Vagina (tissue), 2 donors: ENCODE measurements at regions not wholly inside any gene's neighbourhood (a gene's known extent, or its start where the extent isn't known, plus 50 kb on each side); places are given as distances from the start of the nearest gene placed in this dataset.

Experiments
- DNase-seq, 2 donors: peaks; one replicate each; pipeline ENCODE4 v3.0.0-alpha.2; 2017; ENCODE audit errors: extremely low spot score in 2 of 2
- H3K27ac ChIP-seq: fragments of 200-600 bp; sonication (generic); one replicate; pipeline ENCODE4 v1.5.1; 2019
- H3K27me3 ChIP-seq: fragments of 200-600 bp; sonication (generic); one replicate; pipeline ENCODE4 v1.5.1; 2019
- H3K36me3 ChIP-seq, 2 donors: fragments of 200-600 bp; sonication (generic); one replicate each; pipeline ENCODE4 v1.5.1; 2017 to 2019
- H3K4me1 ChIP-seq: fragments of 200-600 bp; sonication (generic); one replicate; pipeline ENCODE4 v1.5.1; 2019
- H3K4me3 ChIP-seq, 2 donors: fragments of 200-600 bp; sonication (generic); 1 replicate in 1 of 2; 2 replicates in 1 of 2; pipeline ENCODE4 v1.5.1; 2016 to 2019
- H3K9me3 ChIP-seq: fragments of 200-600 bp; sonication (generic); one replicate; pipeline ENCODE4 v1.5.1; 2019
- POLR2A ChIP-seq, 2 donors: fragments of 450-650 bp; IDR thresholded peaks; one replicate each; pipeline ENCODE4 v1.6.1; 2017; ENCODE audit warnings: antibody characterized with exemption in 2 of 2, mild to moderate bottlenecking in 2 of 2, moderate library complexity in 2 of 2
- POLR2AphosphoS5 ChIP-seq, 2 donors: sonication (generic); formaldehyde crosslinking; IDR thresholded peaks; one replicate each; pipeline ENCODE4 v1.9.0; 2017; ENCODE audit warnings: antibody characterized with exemption in 2 of 2, mild to moderate bottlenecking in 2 of 2, low read depth in 1 of 2; ENCODE audit not compliant: insufficient read depth in 1 of 2
- intact Hi-C: fragments of 100-400 bp; cut with DNase I; formaldehyde crosslinking; loops from one replicate; pipeline ENCODE4 v1.15.1; 2023
- TF ChIP-seq, protein P1 (sequence below), 3 experiments: fragments of 450-650 bp in 2 of 3; fragments of 200-600 bp in 1 of 3; sonication (generic) in 1 of 3; IDR thresholded peaks; one replicate each; pipeline ENCODE4 v1.5.1; 2017 to 2019; ENCODE audit warnings: antibody characterized with exemption in 3 of 3, mild to moderate bottlenecking in 2 of 3, moderate library complexity in 2 of 3

DNA sequence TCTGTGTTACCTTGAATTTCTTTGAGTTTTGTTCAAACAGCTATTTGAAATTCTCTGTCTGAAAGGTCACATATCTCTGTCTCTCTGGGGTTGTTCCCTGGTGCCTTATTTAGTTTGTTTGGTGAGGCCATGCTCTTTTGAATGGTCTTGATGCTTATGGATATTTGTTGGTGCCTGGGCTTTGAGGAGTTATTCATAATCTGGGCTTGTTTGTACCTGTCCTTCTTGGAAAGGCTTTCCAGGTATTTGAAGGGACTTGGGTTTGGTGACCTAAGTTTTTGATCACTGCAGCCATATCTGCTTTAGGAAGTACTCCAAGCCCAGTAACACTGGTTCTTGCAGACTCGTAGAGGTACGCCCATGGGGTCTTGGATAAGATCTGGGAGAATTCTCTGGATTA, 63.3 kb upstream of the MAGI3 start:
- Histone ChIP-seq H3K27ac (no peak overlapping the region), H3K9me3 (no peaks in the 10 kb centered on the region), H3K27me3 (no peaks in the 10 kb centered on the region), H3K36me3 (no peaks in the 10 kb centered on the region), H3K4me1 (no peaks in the 10 kb centered on the region), H3K4me3 (no peak overlapping the region)
- intact Hi-C loops, result no loop called here
- DNase-seq, result no peak
- no peak for TF ChIP-seq POLR2AphosphoS5 (IDR thresholded peaks at IDR 0.05; ENCODE audit: insufficient read depth in 1 of 2, low read depth in 1 of 2)
- no peak for TF ChIP-seq POLR2A (IDR thresholded peaks at IDR 0.05)
- TF ChIP-seq, protein P1, sequence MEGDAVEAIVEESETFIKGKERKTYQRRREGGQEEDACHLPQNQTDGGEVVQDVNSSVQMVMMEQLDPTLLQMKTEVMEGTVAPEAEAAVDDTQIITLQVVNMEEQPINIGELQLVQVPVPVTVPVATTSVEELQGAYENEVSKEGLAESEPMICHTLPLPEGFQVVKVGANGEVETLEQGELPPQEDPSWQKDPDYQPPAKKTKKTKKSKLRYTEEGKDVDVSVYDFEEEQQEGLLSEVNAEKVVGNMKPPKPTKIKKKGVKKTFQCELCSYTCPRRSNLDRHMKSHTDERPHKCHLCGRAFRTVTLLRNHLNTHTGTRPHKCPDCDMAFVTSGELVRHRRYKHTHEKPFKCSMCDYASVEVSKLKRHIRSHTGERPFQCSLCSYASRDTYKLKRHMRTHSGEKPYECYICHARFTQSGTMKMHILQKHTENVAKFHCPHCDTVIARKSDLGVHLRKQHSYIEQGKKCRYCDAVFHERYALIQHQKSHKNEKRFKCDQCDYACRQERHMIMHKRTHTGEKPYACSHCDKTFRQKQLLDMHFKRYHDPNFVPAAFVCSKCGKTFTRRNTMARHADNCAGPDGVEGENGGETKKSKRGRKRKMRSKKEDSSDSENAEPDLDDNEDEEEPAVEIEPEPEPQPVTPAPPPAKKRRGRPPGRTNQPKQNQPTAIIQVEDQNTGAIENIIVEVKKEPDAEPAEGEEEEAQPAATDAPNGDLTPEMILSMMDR (IDR thresholded peaks at IDR 0.05), result no peak

DNA sequence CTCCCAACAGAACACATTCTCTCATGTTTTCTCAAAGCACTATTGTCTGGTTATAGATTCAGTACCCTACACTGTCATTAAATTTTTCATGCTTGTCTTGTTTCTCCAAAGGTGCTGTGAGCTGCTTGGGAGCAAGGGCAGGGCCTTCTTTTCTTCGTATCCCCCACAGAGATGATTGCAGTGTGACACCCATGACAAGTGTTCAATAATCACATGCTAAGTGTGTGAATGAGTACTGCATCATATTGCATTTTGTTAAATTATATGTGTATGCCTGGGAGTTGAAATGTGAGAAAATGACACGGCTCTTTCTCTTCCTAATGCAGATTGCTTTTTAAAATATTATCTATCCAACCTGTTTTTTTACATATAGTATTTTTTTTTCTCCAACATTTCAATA, 57.3 kb upstream of the MAGI3 start:
- Histone ChIP-seq H3K4me1 (no peaks in the 10 kb centered on the region), H3K9me3 (no peaks in the 10 kb centered on the region), H3K36me3 (no peaks in the 10 kb centered on the region), H3K27ac (no peak overlapping the region), H3K27me3 (no peaks in the 10 kb centered on the region), H3K4me3 (no peak overlapping the region)
- no peak for TF ChIP-seq POLR2A (IDR thresholded peaks at IDR 0.05)
- no peak for TF ChIP-seq POLR2AphosphoS5 (IDR thresholded peaks at IDR 0.05; ENCODE audit: insufficient read depth in 1 of 2, low read depth in 1 of 2)
- TF ChIP-seq, protein P1 (IDR thresholded peaks at IDR 0.05), result no peak
- intact Hi-C loops, result no loop called here
- DNase-seq, result no peak

DNA sequence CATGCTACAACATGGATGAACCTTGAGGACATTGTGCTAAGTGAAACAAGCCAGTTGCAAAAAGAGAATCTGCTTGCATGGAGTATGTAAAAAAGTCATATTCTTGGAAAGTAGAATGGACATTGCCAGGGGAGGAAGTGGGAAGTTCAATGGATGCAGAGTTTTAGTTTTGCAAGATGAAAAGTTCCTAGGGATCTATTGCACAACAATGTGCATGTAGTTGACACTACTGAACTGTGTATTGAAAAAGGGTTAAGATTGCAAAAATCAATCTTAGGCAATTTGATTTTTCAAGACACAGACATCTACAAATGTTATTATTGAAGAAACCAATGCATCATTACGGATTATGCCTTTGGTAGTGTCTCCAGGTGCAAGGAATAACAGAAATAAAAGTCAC, 50.3 kb upstream of the MAGI3 start:
- no peak for TF ChIP-seq POLR2A (IDR thresholded peaks at IDR 0.05)
- DNase-seq, result no peak
- intact Hi-C loops, result no loop called here

More for the DNA sequence above, 50.3 kb upstream of the MAGI3 start:
- H3K27me3 ChIP-seq, result no peaks in the 10 kb centered on the region
- H3K4me1 ChIP-seq, result no peaks in the 10 kb centered on the region
- H3K9me3 ChIP-seq, result no peaks in the 10 kb centered on the region
- H3K27ac ChIP-seq, result no peak overlapping the region
- H3K36me3 ChIP-seq, result no peaks in the 10 kb centered on the region
- H3K4me3 ChIP-seq, result no peak overlapping the region
